ENCODE measurements at regions not wholly inside any gene's neighbourhood (a gene's known extent, or its start where the extent isn't known, plus 50 kb on each side); places are given as distances from the start of the nearest gene placed in this dataset.

- TF ChIP-seq CTCF (IDR thresholded peaks at IDR 0.05), result no peak
- no peak for TF ChIP-seq POLR2AphosphoS5 (IDR thresholded peaks at IDR 0.05)
Measured at GRCh38 chr16:7272567-7273158, 60.0 kb upstream of the RBFOX1 start.

Data from breast epithelium (tissue), 3 donors.